ENCODE measurements at regions not wholly inside any gene's neighbourhood (a gene's known extent, or its start where the extent isn't known, plus 50 kb on each side); places are given as distances from the start of the nearest gene placed in this dataset.
"Not testable (repeated sequence)": the region's sequence is repeated elsewhere in the genome, so short reads cannot be mapped to it uniquely, and the experiment has no call there.

- not testable (repeated sequence) for TF ChIP-seq EZH2 (IDR thresholded peaks at IDR 0.05; ENCODE audit: borderline replicate concordance, insufficient read depth, low read length, poor library complexity, severe bottlenecking); CTCF (IDR thresholded peaks at IDR 0.05; ENCODE audit: poor library complexity, severe bottlenecking); REST (IDR thresholded peaks at IDR 0.05; ENCODE audit: borderline replicate concordance); EP300 (conservative IDR thresholded peaks at IDR 0.05; ENCODE audit: poor library complexity, severe bottlenecking); POLR2AphosphoS5 (IDR thresholded peaks at IDR 0.05)
Observed at GRCh38 chr9:13037808-13038207, 241.7 kb downstream of the MPDZ start.

Measured in neural cell (in vitro differentiated cells).